B cell (primary cell): ENCODE measurements at regions not wholly inside any gene's neighbourhood (a gene's known extent, or its start where the extent isn't known, plus 50 kb on each side); places are given as distances from the start of the nearest gene placed in this dataset.

ENCODE experiments used
- ATAC-seq: fragments of 200-7000 bp; cut with Tn5 transposase; one replicate; pipeline ENCODE4 v1.10.0; 2021; ENCODE audit warnings: low read depth, mild to moderate bottlenecking, moderate number of reproducible peaks, moderate library complexity
- CTCF ChIA-PET: fragments of 350-600 bp; sonication (Branson Sonifier 250); formaldehyde crosslinking; loops from one replicate; lab custom pipeline; 2021; ENCODE audit warnings: antibody characterized with exemption, inconsistent platforms; lab: Charles Lee
- POLR2A ChIA-PET: fragments of 350-600 bp; sonication (Branson Sonifier 250); formaldehyde crosslinking; loops from one replicate; lab custom pipeline; 2021; ENCODE audit warnings: antibody characterized with exemption; lab: Charles Lee
- DNase-seq: peaks from one replicate; pipeline ENCODE4 v3.0.0; 2013
- H2AFZ ChIP-seq: 2 replicates; pipeline ENCODE4 v1.6.1; 2012; ENCODE audit warnings: mild to moderate bottlenecking, low read depth, low read length; ENCODE audit not compliant: insufficient read depth, poor library complexity, severe bottlenecking
- H3K27ac ChIP-seq, 2 donors: 1 replicate in 1 of 2; 2 replicates in 1 of 2; pipeline ENCODE4 v1.5.1; 2012 to 2013; ENCODE audit warnings: low read length in 2 of 2, mild to moderate bottlenecking in 2 of 2, moderate library complexity in 1 of 2
- H3K27me3 ChIP-seq, 4 experiments: fragments of 200-600 bp in 1 of 4; sonication (generic) in 1 of 4; replicated peaks in 1 of 4; 1 replicate in 2 of 4; 2 replicates in 2 of 4; pipeline versions ENCODE4 v1.6.1 to v1.7.0; 2013 to 2016; ENCODE audit warnings: low read length in 3 of 4, mild to moderate bottlenecking in 2 of 4, mixed read lengths in 1 of 4, moderate library complexity in 1 of 4; ENCODE audit not compliant: insufficient read depth in 4 of 4, control insufficient read depth in 3 of 4; ENCODE audit errors: control extremely low read depth in 1 of 4
- H3K36me3 ChIP-seq, 2 experiments: replicated peaks in 1 of 2; 1 replicate in 1 of 2; 2 replicates in 1 of 2; pipeline versions ENCODE4 v1.6.1 to v1.7.1; 2013; ENCODE audit warnings: low read length in 1 of 2; ENCODE audit not compliant: insufficient read depth in 2 of 2, control insufficient read depth in 1 of 2; ENCODE audit errors: control extremely low read depth in 1 of 2, extremely low read depth in 1 of 2
- H3K4me1 ChIP-seq, 2 donors: fragments of 200-600 bp in 1 of 2; sonication (generic) in 1 of 2; 1 replicate in 1 of 2; 2 replicates in 1 of 2; pipeline versions ENCODE4 v1.5.1 to v1.6.1; 2013 to 2017; ENCODE audit warnings: low read length in 2 of 2; ENCODE audit not compliant: control insufficient read depth in 2 of 2, insufficient read depth in 2 of 2
- H3K4me2 ChIP-seq: replicated peaks from 2 replicates; pipeline ENCODE3; 2012; ENCODE audit warnings: mild to moderate bottlenecking, low read depth, low read length; ENCODE audit not compliant: poor library complexity, severe bottlenecking
- H3K4me3 ChIP-seq, 5 experiments: fragments of 200-600 bp in 1 of 5; sonication (generic) in 1 of 5; 1 replicate in 3 of 5; 2 replicates in 2 of 5; pipeline versions ENCODE4 v1.5.1 to v1.7.0; 2011 to 2016; ENCODE audit warnings: low read length in 4 of 5, mild to moderate bottlenecking in 4 of 5, low read depth in 2 of 5, control low read depth in 1 of 5, moderate library complexity in 1 of 5; ENCODE audit not compliant: insufficient read depth in 1 of 5; ENCODE audit errors: control extremely low read depth in 1 of 5, extremely low read depth in 1 of 5
- H3K79me2 ChIP-seq: fragments of 200-600 bp; sonication (generic); one replicate; pipeline ENCODE4 v1.6.0; 2016; ENCODE audit warnings: low read length; ENCODE audit not compliant: control insufficient read depth, insufficient read depth
- H3K9ac ChIP-seq: fragments of 200-600 bp; sonication (generic); 2 replicates; pipeline ENCODE4 v1.6.1; 2017; ENCODE audit warnings: mild to moderate bottlenecking, low read length, moderate library complexity
- H3K9me3 ChIP-seq, 3 donors: one replicate each; pipeline versions ENCODE4 v1.6.1 to v1.7.1; 2013; ENCODE audit warnings: low read length in 2 of 3; ENCODE audit not compliant: control insufficient read depth in 2 of 3, insufficient read depth in 1 of 3; ENCODE audit errors: control extremely low read depth in 1 of 3
- H4K20me1 ChIP-seq: 2 replicates; pipeline ENCODE4 v1.6.0; 2012; ENCODE audit warnings: mild to moderate bottlenecking, low read length; ENCODE audit not compliant: insufficient read depth, control insufficient read depth, poor library complexity, severe bottlenecking
- H3K27ac Mint-ChIP-seq: one replicate; pipeline ENCODE4 v1.8.0; 2021; ENCODE audit warnings: mixed read lengths
- H3K27me3 Mint-ChIP-seq: one replicate; pipeline ENCODE4 v1.8.0; 2021; ENCODE audit warnings: mixed read lengths
- H3K4me1 Mint-ChIP-seq: one replicate; pipeline ENCODE4 v1.8.0; 2021; ENCODE audit warnings: mixed read lengths
- H3K4me3 Mint-ChIP-seq: one replicate; pipeline ENCODE4 v1.8.0; 2021; ENCODE audit warnings: mixed read lengths
- H3K9me3 Mint-ChIP-seq: one replicate; pipeline ENCODE4 v1.8.0; 2022; ENCODE audit warnings: mixed read lengths; ENCODE audit not compliant: insufficient read depth
- CTCF ChIP-seq: fragments of 200-600 bp; IDR thresholded peaks from one replicate; pipeline ENCODE4 v1.8.0; 2022; ENCODE audit warnings: antibody characterized with exemption, mild to moderate bottlenecking
- EZH2 ChIP-seq: IDR thresholded peaks from 2 replicates; pipeline ENCODE4 v1.6.1; 2012; ENCODE audit warnings: borderline replicate concordance, low read depth, mild to moderate bottlenecking, moderate library complexity, low read length; ENCODE audit not compliant: insufficient read depth, poor library complexity, severe bottlenecking
- WGBS: methylation state at CpG from one replicate; pipeline ENCODE4 v1.1.5; 2013; ENCODE audit warnings: missing lambda C conversion rate; ENCODE audit not compliant: insufficient coverage; 5-methylcytosine and 5-hydroxymethylcytosine counted together
- intact Hi-C: fragments of 100-400 bp; cut with micrococcal nuclease; formaldehyde crosslinking; loops from one replicate; pipeline ENCODE4 v1.10.0; 2022

GRCh38 chr3:168850109-168850508, 754.4 kb upstream of the GOLIM4 start:
- Histone ChIP-seq H3K4me2 (no peak overlapping the region), H2AFZ (no peak overlapping the region), H3K27ac (no peak overlapping the region), H4K20me1 (no peaks in the 10 kb centered on the region), H3K9me3 (no peaks in the 10 kb centered on the region), H3K36me3 (no peaks in the 10 kb centered on the region), H3K79me2 (no peaks in the 10 kb centered on the region), H3K4me1 (no peaks in the 10 kb centered on the region), H3K4me3 (no peak overlapping the region), H3K27me3 (no peaks in the 10 kb centered on the region), H3K9ac (no peak overlapping the region)
- H3K27ac Mint-ChIP-seq, result no peak overlapping the region
- TF ChIP-seq EZH2 (no peak), CTCF (no peak)
- peaks cover 2% of the 10 kb centered on the region for H3K9me3 Mint-ChIP-seq
- DNase-seq (no peak), ATAC-seq (no peak)
- no peak overlapping the region for H3K4me3 Mint-ChIP-seq
- intact Hi-C loops, result no loop called here
- H3K27me3 Mint-ChIP-seq, result peaks cover 14% of the 10 kb centered on the region
- CTCF ChIA-PET, result no interaction called here
- no peaks in the 10 kb centered on the region for H3K4me1 Mint-ChIP-seq
- POLR2A ChIA-PET, result no interaction called here

DNA sequence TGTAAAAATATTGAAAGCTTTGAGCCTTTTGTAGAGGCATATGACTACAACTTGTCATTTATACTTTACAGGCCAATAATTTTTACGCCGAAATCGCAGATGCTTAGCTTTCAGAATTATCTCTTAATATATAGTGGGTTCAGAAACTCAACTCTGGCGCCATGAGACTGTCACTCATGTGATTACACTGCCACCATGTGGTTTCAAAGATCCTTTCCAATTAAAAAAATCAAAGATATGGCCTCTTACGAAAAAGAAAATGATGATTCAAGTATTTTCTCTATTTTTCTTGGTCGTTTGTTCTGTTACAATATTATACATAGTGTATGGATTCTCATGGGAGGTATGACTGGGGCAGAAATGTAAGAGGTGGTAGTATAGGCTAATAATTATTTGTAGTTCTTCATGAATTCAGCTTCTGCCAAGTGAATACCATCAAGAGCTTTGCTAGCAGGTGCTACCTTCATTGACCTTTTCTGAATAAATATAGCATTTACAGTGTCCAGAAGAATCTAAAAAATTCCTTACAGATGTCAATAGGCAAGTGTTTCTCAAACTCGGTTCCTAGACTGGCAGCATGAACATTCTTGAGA, 751.7 kb upstream of the GOLIM4 start:
- Mint-ChIP-seq H3K4me3 (no peak overlapping the region), H3K4me1 (no peaks in the 10 kb centered on the region), H3K27ac (no peak overlapping the region), H3K27me3 (peaks cover 17% of the 10 kb centered on the region), H3K9me3 (peaks cover 2% of the 10 kb centered on the region)
- Histone ChIP-seq H2AFZ (no peak overlapping the region), H3K27me3 (peaks cover 0 to 3% (median 0%) of the 10 kb centered on the region in 4 experiments), H3K4me3 (no peak overlapping the region), H3K4me1 (no peaks in the 10 kb centered on the region), H3K4me2 (no peak overlapping the region), H3K79me2 (no peaks in the 10 kb centered on the region), H3K9me3 (no peaks in the 10 kb centered on the region), H4K20me1 (no peaks in the 10 kb centered on the region), H3K27ac (no peak overlapping the region), H3K36me3 (no peaks in the 10 kb centered on the region), H3K9ac (no peak overlapping the region)
- WGBS, result no CpG with 5 or more reads among the region's 7 CpGs
- POLR2A ChIA-PET, result no interaction called here
- ATAC-seq (no peak), DNase-seq (peak; percentile 15)
- CTCF ChIA-PET, result interaction anchor here (0.9 to 1.8 kb wide), 4 partner anchors 18 to 800 kb away, joined by 3 to 6 read pairs (median 4); no protein-coding TSS in a partner anchor
- TF ChIP-seq CTCF, result peak; percentile 50
- TF ChIP-seq EZH2, result no peak
- intact Hi-C loops, result no loop called here
